KMS-11 (cell line): ENCODE measurements at regions not wholly inside any gene's neighbourhood (a gene's known extent, or its start where the extent isn't known, plus 50 kb on each side); places are given as distances from the start of the nearest gene placed in this dataset.

Source experiments
- H2AFZ ChIP-seq: fragments of 200-600 bp; sonication (generic); 2 replicates; pipeline ENCODE4 v1.6.1; 2016; ENCODE audit warnings: antibody characterized with exemption, mixed run types, low read depth
- H3K27ac ChIP-seq: fragments of 200-600 bp; sonication (generic); 2 replicates; pipeline ENCODE4 v1.6.1; 2016; ENCODE audit warnings: mild to moderate bottlenecking, mixed run types
- H3K27me3 ChIP-seq: fragments of 200-600 bp; sonication (generic); 2 replicates; pipeline ENCODE4 v1.6.1; 2017; ENCODE audit warnings: mild to moderate bottlenecking, low read depth, mixed run types, moderate library complexity; ENCODE audit not compliant: insufficient read depth
- H3K36me3 ChIP-seq: fragments of 200-600 bp; sonication (generic); 2 replicates; pipeline ENCODE4 v1.6.1; 2017; ENCODE audit warnings: mild to moderate bottlenecking, mixed run types; ENCODE audit not compliant: insufficient read depth
- H3K4me1 ChIP-seq: fragments of 200-600 bp; sonication (generic); 2 replicates; pipeline ENCODE4 v1.6.1; 2016; ENCODE audit warnings: mild to moderate bottlenecking, low read depth, mixed run types; ENCODE audit not compliant: poor library complexity, severe bottlenecking
- H3K4me2 ChIP-seq: fragments of 200-600 bp; sonication (generic); 2 replicates; pipeline ENCODE4 v1.7.0; 2016; ENCODE audit warnings: mild to moderate bottlenecking, mixed run types
- H3K4me3 ChIP-seq: fragments of 200-600 bp; sonication (generic); IDR thresholded peaks from 2 replicates; pipeline ENCODE4 v1.6.1; 2017; ENCODE audit warnings: low read depth, low read length, mixed read lengths; ENCODE audit not compliant: insufficient read depth
- H3K79me2 ChIP-seq: fragments of 200-600 bp; sonication (generic); 2 replicates; pipeline ENCODE4 v1.6.1; 2016; ENCODE audit warnings: low read depth, mixed run types; ENCODE audit not compliant: insufficient read depth
- H3K9ac ChIP-seq: fragments of 200-600 bp; sonication (generic); 2 replicates; pipeline ENCODE4 v1.6.1; 2016; ENCODE audit warnings: mild to moderate bottlenecking, mixed run types
- H4K20me1 ChIP-seq: fragments of 200-600 bp; sonication (generic); 2 replicates; pipeline ENCODE4 v1.6.1; 2016; ENCODE audit warnings: mild to moderate bottlenecking, mixed run types; ENCODE audit not compliant: insufficient read depth
- CTCF ChIP-seq: fragments of 200-600 bp; sonication (generic); conservative IDR thresholded peaks from 2 replicates; pipeline ENCODE4 v1.6.1; 2017; ENCODE audit warnings: low read depth, mild to moderate bottlenecking, antibody characterized with exemption, low read length, moderate library complexity, mixed read lengths

- Histone ChIP-seq H3K27me3 (no peaks in the 10 kb centered on the region), H3K27ac (no peak overlapping the region), H3K4me1 (no peaks in the 10 kb centered on the region), H3K4me3 (no peak overlapping the region), H4K20me1 (no peaks in the 10 kb centered on the region), H3K4me2 (no peak overlapping the region), H3K36me3 (no peaks in the 10 kb centered on the region), H2AFZ (no peak overlapping the region), H3K79me2 (no peaks in the 10 kb centered on the region), H3K9ac (no peak overlapping the region)
- TF ChIP-seq CTCF, result no peak
Measured at GRCh38 chr4:107520368-107520767, 199.7 kb downstream of the PAPSS1 start.

- Histone ChIP-seq H3K9ac (no peak overlapping the region), H2AFZ (no peak overlapping the region), H4K20me1 (no peaks in the 10 kb centered on the region), H3K27me3 (no peaks in the 10 kb centered on the region), H3K79me2 (no peaks in the 10 kb centered on the region), H3K27ac (no peak overlapping the region), H3K4me1 (no peaks in the 10 kb centered on the region), H3K4me2 (no peak overlapping the region), H3K4me3 (no peak overlapping the region), H3K36me3 (no peaks in the 10 kb centered on the region)
- TF ChIP-seq CTCF, result peak; percentile 62
Measured at GRCh38 chr4:107519053-107519452, 201.0 kb downstream of the PAPSS1 start.

- Histone ChIP-seq H2AFZ (no peak overlapping the region), H3K4me1 (no peaks in the 10 kb centered on the region), H3K4me2 (no peak overlapping the region), H3K9ac (no peak overlapping the region), H4K20me1 (no peaks in the 10 kb centered on the region), H3K4me3 (no peak overlapping the region), H3K79me2 (no peaks in the 10 kb centered on the region), H3K27me3 (no peaks in the 10 kb centered on the region), H3K36me3 (no peaks in the 10 kb centered on the region), H3K27ac (no peak overlapping the region)
- no peak for TF ChIP-seq CTCF
Measured at GRCh38 chr4:107518076-107518475, 202.0 kb downstream of the PAPSS1 start.

- no peak overlapping the region for H3K4me2 ChIP-seq
- no peaks in the 10 kb centered on the region for H3K36me3 ChIP-seq
- H3K9ac ChIP-seq, result no peak overlapping the region
- H3K4me1 ChIP-seq, result peaks cover 7% of the 10 kb centered on the region
- H2AFZ ChIP-seq, result no peak overlapping the region
- H3K4me3 ChIP-seq, result no peak overlapping the region
- no peaks in the 10 kb centered on the region for H3K79me2 ChIP-seq
- no peaks in the 10 kb centered on the region for H3K27me3 ChIP-seq
- no peaks in the 10 kb centered on the region for H4K20me1 ChIP-seq
- TF ChIP-seq CTCF, result no peak
- no peak overlapping the region for H3K27ac ChIP-seq
Measured at GRCh38 chr4:107512549-107512948, 207.5 kb downstream of the PAPSS1 start.

GRCh38 chr4:107509615-107510014 lies 210.4 kb downstream of the PAPSS1 start:
- H4K20me1 ChIP-seq, result no peaks in the 10 kb centered on the region
- no peaks in the 10 kb centered on the region for H3K36me3 ChIP-seq
- H3K4me3 ChIP-seq, result no peak overlapping the region
- no peak overlapping the region for H3K27ac ChIP-seq
- no peak overlapping the region for H3K9ac ChIP-seq
- no peak for TF ChIP-seq CTCF
- H2AFZ ChIP-seq, result no peak overlapping the region
- H3K27me3 ChIP-seq, result no peaks in the 10 kb centered on the region
- no peaks in the 10 kb centered on the region for H3K79me2 ChIP-seq
- no peak overlapping the region for H3K4me2 ChIP-seq
- H3K4me1 ChIP-seq, result peaks cover 7% of the 10 kb centered on the region
